ENCODE measurements at regions not wholly inside any gene's neighbourhood (a gene's known extent, or its start where the extent isn't known, plus 50 kb on each side); places are given as distances from the start of the nearest gene placed in this dataset.

- no peak for DNase-seq (ENCODE audit: low read depth)
These were observed 120.3 kb upstream of the IPO9 start for GRCh38 chr1:201708691-201709090.

DNA sequence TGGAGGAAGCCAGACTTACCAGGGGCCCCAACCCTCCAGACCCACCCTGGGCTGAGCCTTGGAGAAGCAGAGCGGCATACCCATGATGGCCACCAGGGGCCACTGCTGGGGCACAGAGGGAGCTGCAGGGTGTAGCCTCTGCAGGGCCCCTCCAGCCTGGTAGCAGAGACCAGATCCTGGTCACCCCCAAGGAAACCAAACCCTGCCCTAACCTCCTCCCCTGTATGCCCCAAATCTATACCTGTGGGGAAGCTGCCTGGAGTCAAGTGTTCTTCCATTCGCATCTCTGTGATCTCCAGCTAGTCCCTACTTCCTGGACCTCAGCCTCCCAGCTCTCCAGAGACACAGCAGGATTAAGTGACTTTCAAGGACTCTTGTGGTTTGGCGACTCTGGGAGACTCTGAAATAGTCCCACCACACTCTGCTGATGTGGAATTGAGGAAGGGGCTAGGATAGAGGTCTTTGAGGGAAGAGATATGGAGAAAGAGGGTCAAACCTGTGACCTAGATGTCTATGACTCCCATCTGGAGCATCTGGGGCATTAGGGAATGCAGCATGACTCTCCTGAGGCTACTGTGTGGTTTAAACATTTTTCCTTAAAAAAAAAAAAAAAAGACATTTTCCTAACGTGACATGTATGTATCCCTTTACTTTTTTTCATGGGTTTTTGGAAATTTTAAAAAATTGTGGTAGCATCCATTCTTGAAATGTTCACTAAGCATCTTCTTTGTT, 119.2 kb upstream of the IPO9 start:
- DNase-seq (ENCODE audit: low read depth) = peak; percentile 59

GRCh38 chr1:201710632-201711597, 118.0 kb upstream of the IPO9 start:
- no peak for DNase-seq (ENCODE audit: low read depth)

DNA sequence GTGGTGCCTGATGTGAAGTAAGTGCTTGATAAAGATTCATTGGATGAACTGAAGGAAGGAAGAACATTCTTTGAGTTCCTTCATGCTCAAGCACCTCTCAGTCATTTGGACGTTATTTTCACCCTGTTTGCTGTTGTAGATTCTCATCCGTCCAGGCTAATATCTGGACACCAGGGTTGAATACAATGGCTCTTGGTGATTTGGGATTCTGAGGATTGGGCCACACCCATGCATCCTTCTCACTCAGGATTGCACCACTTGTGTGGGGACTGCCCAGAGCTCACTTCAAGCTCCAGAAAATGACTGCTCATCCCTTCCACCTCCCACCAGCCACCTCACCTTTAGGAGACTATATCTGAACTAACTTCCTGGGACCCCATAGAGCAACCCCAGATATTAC, 117.1 kb upstream of the IPO9 start:
- no peak for DNase-seq (ENCODE audit: low read depth)

GRCh38 chr1:201712387-201713085, 116.4 kb upstream of the IPO9 start:
- DNase-seq (ENCODE audit: low read depth) = no peak

DNA sequence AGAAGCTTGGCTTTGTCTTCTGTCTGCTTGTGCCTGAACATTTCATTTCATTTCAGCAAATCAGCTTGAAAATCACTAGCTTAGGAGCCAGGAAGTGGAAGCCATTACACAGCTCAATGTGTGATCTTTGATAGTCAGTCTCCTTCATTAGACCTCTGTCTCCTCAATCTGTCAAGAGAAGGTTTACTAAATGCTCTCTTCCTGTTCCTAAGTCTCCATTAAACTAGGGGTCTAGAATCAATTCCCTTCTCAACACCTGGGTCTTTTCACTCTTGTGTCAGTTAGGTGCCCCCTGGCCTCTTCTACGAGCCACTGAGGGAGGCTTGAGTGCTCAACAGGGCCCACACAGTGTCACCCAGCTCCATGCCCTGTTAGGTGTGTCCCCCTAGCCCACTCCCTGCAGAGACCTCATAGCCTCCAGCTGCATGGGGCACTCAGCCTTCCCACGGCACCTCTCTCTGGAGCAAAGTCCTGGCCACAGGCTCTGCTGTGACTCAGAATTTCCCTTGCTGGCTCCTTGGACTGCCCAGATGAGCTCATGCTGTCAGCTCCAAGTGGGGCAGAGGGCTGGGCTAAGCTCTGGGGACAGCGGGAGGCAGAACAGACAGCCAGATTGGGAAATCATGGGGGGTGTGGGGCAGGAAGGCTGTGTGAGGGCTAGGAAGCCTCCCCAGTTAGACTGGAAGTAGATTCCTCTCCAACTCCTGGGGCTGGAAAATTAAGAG, 115.7 kb upstream of the IPO9 start:
- no peak for DNase-seq (ENCODE audit: low read depth)

- no peak for DNase-seq (ENCODE audit: low read depth)
These were observed 114.2 kb upstream of the IPO9 start for GRCh38 chr1:201714542-201715329.

- DNase-seq (ENCODE audit: low read depth) = no peak
These were observed 113.6 kb upstream of the IPO9 start for GRCh38 chr1:201715351-201715750.

- no peak for DNase-seq (ENCODE audit: low read depth)
These were observed 112.9 kb upstream of the IPO9 start for GRCh38 chr1:201715801-201716741.

DNA sequence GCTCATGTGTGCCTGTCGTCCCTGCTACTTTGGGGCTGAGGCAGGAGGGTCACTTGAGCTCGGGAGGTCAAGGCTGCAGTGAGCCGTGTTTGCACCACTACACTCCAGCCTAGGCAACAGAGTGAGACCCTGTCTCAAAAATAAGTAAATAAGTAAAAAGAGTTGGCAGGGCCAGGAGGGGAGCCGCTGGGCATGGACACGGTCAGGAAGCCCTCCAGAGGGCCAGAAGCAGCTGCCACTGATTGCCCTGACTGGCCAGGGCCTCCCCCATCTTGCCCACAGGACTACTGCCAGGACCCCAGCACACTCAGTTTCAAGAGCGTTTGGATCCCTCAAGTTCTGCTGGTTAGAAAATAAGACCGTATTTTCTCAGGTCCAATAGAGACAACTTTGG, 112.2 kb upstream of the IPO9 start:
- DNase-seq (ENCODE audit: low read depth) = no peak

DNA sequence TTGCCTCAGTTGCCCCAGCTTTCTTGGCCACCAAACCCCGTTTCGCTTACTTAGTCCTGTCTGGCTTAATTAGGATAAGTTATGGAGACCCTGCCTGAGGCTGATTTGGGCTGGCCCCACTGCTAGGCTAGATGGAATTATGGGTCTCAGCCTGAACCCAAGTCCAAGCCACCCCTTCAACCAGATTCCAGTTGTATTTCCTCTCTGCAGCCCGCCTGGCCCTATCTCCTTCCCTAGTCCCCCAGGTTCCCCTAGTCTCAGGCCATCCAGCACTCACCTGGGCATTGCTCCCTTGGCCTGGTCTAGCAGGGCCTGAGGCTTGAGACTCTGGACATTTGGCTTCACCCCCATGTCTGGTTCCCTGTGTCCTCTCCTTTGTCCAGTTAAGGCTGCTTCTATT, 111.7 kb upstream of the IPO9 start:
- no peak for DNase-seq (ENCODE audit: low read depth)

GRCh38 chr1:201718346-201719202, 110.4 kb upstream of the IPO9 start:
- no peak for DNase-seq (ENCODE audit: low read depth)

DNA sequence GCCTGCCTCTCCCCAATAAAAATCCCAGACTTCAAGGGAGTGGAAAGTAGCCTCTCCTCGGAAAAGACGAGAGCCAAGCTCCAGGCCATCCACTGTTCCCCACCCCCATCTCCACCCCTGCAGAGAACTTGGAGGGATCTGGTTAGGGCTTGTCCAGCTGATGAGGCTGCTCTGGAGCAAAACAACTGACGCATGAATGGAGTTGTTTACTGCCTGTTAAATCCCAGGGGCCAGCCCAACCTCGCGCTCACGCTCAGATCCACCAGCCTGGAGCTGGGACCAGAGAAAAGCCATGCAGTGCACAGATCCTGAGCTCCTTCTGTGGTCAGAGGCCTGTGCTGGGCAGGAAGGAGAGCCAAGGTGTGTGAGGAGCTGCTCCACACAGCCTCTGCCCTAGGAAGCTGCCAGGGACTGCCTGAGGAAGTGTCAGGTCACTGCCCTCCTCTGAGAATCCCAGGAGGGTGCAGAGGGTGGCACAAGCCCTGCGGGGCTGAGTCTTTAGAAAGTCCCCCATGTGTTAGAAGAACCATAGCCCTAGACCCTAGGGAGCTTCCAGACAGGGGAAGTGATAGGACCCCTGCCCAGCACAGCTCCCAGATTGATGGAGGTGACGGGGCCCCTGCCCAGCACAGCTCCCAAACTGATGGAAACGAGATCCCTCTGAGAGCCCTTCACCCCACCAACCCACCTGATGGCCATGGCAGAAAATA, 109.0 kb upstream of the IPO9 start:
- DNase-seq (ENCODE audit: low read depth) = no peak

DNA sequence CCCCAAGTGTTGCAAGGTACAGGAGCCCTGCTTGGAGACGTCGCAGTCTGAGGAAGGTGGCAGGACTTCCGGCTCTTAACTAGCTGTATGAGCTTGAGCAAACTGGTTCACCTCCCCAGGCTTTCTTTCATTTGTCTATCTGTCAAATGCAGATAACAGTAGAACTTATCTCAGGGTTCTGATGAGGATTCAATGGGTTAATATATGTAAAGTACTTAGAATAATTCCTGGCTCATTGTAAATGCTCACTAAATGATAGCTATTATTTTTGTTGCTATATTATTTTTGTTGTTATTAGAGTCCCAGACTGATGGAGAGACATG, 108.5 kb upstream of the IPO9 start:
- no peak for DNase-seq (ENCODE audit: low read depth)

GRCh38 chr1:201721082-201722049, 107.6 kb upstream of the IPO9 start:
- no peak for DNase-seq (ENCODE audit: low read depth)

GRCh38 chr1:201724039-201724765, 104.8 kb upstream of the IPO9 start:
- DNase-seq (ENCODE audit: low read depth) = no peak

DNA sequence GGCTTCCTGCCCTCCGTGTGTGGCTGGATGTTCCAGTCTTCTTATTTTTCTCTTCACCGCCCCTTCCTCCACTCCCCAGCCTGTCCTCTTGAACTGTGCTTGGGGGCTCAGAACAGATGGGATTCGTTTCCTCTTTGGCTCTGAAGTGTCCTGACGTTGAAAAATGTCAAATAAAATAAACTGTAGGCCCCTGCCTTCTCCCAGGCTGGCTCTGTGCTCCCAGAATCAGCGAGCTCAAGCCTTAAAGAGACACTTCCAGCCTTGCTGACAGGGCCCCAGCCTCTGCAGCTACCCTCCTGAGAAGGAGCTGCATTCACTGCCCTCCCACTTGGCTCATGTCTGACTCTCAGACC, 104.2 kb upstream of the IPO9 start:
- DNase-seq (ENCODE audit: low read depth) = no peak
